ENCODE measurements at regions not wholly inside any gene's neighbourhood (a gene's known extent, or its start where the extent isn't known, plus 50 kb on each side); places are given as distances from the start of the nearest gene placed in this dataset.

DNA sequence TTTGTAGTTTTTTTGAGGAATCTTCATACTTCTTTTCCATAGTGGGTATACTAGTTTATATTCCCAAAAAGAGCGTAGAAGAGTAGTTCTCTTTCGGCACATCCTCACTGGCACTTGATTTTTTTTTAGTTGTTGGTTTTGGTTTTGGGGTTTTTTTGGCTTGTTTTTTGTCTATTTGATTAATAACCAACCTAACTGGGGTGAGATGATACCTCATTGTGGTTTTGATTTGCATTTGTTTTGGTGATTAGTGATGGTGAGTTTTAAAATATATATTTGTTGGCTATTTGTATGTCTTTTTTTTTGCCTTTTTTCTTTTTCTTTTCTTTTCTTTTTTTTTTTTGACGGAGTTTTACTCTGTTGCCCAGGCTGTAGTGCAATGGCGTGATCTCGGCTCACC is 69.7 kb upstream of the BTG1 start:
- TF ChIP-seq, protein P1, sequence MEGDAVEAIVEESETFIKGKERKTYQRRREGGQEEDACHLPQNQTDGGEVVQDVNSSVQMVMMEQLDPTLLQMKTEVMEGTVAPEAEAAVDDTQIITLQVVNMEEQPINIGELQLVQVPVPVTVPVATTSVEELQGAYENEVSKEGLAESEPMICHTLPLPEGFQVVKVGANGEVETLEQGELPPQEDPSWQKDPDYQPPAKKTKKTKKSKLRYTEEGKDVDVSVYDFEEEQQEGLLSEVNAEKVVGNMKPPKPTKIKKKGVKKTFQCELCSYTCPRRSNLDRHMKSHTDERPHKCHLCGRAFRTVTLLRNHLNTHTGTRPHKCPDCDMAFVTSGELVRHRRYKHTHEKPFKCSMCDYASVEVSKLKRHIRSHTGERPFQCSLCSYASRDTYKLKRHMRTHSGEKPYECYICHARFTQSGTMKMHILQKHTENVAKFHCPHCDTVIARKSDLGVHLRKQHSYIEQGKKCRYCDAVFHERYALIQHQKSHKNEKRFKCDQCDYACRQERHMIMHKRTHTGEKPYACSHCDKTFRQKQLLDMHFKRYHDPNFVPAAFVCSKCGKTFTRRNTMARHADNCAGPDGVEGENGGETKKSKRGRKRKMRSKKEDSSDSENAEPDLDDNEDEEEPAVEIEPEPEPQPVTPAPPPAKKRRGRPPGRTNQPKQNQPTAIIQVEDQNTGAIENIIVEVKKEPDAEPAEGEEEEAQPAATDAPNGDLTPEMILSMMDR (conservative IDR thresholded peaks at IDR 0.05) = no peak
- TF ChIP-seq ZFX (IDR thresholded peaks at IDR 0.05) = no peak
